ENCODE measurements at regions not wholly inside any gene's neighbourhood (a gene's known extent, or its start where the extent isn't known, plus 50 kb on each side); places are given as distances from the start of the nearest gene placed in this dataset.

DNA sequence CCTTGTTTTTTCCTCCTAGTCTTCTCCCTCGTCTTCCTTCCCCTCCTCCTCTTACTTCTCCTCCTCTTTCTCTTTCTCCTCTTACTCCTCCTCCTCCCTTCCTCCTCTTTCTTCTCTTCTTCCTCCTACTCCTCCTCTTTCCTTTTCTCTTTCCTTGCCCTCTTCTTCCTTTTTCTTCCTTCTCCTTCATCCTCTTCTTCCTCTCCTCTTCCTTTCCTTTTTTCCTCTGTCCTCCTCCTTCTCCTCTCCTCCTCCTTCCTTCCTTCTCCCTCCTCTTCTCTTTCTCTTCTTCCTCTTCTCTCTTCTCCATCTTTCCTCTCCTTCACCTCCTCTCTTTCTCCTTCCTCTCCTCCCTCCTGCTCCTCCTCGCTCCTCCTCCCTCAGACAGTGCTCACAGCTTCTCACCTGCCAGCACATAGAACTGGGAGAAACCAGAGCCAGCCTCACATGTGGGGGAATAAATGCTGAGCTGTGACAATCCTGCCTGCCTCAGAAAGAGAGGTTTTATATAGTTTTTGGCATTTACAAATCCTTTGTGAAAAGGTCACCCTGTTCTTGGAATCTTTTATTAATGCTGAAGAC lies 84.3 kb upstream of the NLRP1 start:
- H3K9me3 ChIP-seq (ENCODE audit: control insufficient read depth, low read length) = no peaks in the 10 kb centered on the region
- no peak overlapping the region for H3K27ac ChIP-seq (ENCODE audit: insufficient read depth, low read length, poor library complexity, severe bottlenecking)
- no peaks in the 10 kb centered on the region for H3K36me3 ChIP-seq (ENCODE audit: control insufficient read depth, insufficient read depth, low read length)
- peaks cover 3% of the 10 kb centered on the region for H3K27me3 ChIP-seq (replicated peaks; ENCODE audit: control insufficient read depth, insufficient read depth, low read length, poor library complexity, severe bottlenecking)
- H3K4me3 ChIP-seq (ENCODE audit: insufficient read depth, low read depth, low read length, poor library complexity, severe bottlenecking) = no peak overlapping the region
- no peak for DNase-seq
- H3K4me1 ChIP-seq (ENCODE audit: control insufficient read depth, insufficient read depth, low read length, poor library complexity, severe bottlenecking) = no peaks in the 10 kb centered on the region

DNA sequence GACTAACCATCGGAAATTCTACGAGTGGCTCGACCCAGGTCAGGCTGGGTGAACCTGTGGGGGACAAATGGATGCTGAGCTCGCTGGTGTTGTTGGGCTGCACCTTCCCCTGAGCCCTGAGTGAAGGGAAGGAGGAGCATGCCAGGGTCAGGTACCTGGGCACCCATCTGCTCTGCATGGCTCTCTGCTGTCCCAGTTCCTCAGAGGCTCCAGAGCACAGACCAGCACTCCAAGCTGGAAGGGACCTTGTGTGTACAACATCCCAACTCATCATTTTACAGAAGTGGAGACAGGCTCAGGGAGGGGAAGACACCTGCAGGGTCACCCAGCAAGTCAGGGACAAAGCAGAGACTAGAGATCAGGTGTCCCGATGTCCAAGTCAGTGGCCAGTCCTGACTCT lies 84.9 kb upstream of the NLRP1 start:
- no peaks in the 10 kb centered on the region for H3K4me1 ChIP-seq (ENCODE audit: control insufficient read depth, insufficient read depth, low read length, poor library complexity, severe bottlenecking)
- H3K4me3 ChIP-seq (ENCODE audit: insufficient read depth, low read depth, low read length, poor library complexity, severe bottlenecking) = no peak overlapping the region
- H3K27me3 ChIP-seq (replicated peaks; ENCODE audit: control insufficient read depth, insufficient read depth, low read length, poor library complexity, severe bottlenecking) = peaks cover 3% of the 10 kb centered on the region
- no peak for DNase-seq
- no peak overlapping the region for H3K27ac ChIP-seq (ENCODE audit: insufficient read depth, low read length, poor library complexity, severe bottlenecking)
- H3K36me3 ChIP-seq (ENCODE audit: control insufficient read depth, insufficient read depth, low read length) = no peaks in the 10 kb centered on the region
- no peaks in the 10 kb centered on the region for H3K9me3 ChIP-seq (ENCODE audit: control insufficient read depth, low read length)

DNA sequence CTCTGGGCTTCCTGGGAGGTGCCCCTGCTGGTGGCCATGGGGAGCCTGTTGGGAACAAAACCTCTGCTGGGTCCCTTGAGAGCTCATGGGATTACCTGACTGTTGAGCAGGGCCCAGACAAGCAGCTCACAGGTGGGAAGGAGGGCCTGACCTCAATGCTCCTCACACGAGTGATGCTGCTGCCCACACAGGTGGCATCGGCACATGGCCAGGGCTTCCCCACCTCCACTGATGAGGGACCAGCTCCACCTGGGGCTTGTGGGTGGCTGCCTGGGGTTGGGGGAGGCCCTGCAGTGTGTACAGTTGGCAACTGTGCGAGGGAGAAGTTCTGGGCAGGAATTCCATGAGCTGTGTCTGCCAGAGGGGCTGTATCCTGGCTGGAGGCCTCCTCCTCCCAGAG lies 87.8 kb upstream of the NLRP1 start:
- Histone ChIP-seq H3K4me1 (ENCODE audit: control insufficient read depth, insufficient read depth, low read length, poor library complexity, severe bottlenecking) (no peaks in the 10 kb centered on the region), H3K27me3 (replicated peaks; ENCODE audit: control insufficient read depth, insufficient read depth, low read length, poor library complexity, severe bottlenecking) (peaks cover 3% of the 10 kb centered on the region), H3K27ac (ENCODE audit: insufficient read depth, low read length, poor library complexity, severe bottlenecking) (no peak overlapping the region), H3K36me3 (ENCODE audit: control insufficient read depth, insufficient read depth, low read length) (no peaks in the 10 kb centered on the region), H3K4me3 (ENCODE audit: insufficient read depth, low read depth, low read length, poor library complexity, severe bottlenecking) (no peak overlapping the region), H3K9me3 (ENCODE audit: control insufficient read depth, low read length) (no peaks in the 10 kb centered on the region)
- DNase-seq = no peak

DNA sequence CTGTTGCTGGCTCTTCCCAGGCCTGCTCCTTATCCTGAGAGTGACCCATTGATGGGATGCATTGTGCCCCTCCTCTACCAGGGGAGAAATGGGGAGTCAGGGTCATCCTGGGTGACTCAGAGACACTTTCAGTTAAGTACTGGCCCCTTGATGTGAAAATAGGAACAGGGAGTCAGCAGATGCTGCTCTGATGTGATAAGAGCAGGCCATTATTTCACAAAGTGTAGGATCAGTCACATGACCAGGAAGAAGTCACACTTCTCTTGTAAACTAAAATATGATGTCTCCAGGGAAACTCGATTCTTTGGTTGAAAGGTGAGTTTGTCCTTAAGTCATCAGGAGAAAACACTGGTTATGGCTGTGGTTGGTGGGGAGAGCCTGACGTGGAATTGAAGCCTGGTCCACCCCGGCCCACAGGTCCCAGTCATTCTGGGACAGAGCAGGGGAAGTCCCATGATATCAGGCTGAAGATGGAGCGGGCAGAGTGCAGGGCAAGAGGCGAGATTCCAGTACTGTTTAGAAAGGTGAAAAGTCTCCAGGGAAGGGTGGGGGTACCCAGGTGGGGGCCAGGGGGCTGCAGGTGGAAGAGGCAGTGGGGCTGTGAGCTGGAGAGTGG lies 88.6 kb upstream of the NLRP1 start:
- H3K9me3 ChIP-seq (ENCODE audit: control insufficient read depth, low read length) = no peaks in the 10 kb centered on the region
- no peaks in the 10 kb centered on the region for H3K36me3 ChIP-seq (ENCODE audit: control insufficient read depth, insufficient read depth, low read length)
- no peaks in the 10 kb centered on the region for H3K4me1 ChIP-seq (ENCODE audit: control insufficient read depth, insufficient read depth, low read length, poor library complexity, severe bottlenecking)
- H3K27ac ChIP-seq (ENCODE audit: insufficient read depth, low read length, poor library complexity, severe bottlenecking) = no peak overlapping the region
- H3K27me3 ChIP-seq (replicated peaks; ENCODE audit: control insufficient read depth, insufficient read depth, low read length, poor library complexity, severe bottlenecking) = peaks cover 3% of the 10 kb centered on the region
- DNase-seq = no peak
- H3K4me3 ChIP-seq (ENCODE audit: insufficient read depth, low read depth, low read length, poor library complexity, severe bottlenecking) = no peak overlapping the region

DNA sequence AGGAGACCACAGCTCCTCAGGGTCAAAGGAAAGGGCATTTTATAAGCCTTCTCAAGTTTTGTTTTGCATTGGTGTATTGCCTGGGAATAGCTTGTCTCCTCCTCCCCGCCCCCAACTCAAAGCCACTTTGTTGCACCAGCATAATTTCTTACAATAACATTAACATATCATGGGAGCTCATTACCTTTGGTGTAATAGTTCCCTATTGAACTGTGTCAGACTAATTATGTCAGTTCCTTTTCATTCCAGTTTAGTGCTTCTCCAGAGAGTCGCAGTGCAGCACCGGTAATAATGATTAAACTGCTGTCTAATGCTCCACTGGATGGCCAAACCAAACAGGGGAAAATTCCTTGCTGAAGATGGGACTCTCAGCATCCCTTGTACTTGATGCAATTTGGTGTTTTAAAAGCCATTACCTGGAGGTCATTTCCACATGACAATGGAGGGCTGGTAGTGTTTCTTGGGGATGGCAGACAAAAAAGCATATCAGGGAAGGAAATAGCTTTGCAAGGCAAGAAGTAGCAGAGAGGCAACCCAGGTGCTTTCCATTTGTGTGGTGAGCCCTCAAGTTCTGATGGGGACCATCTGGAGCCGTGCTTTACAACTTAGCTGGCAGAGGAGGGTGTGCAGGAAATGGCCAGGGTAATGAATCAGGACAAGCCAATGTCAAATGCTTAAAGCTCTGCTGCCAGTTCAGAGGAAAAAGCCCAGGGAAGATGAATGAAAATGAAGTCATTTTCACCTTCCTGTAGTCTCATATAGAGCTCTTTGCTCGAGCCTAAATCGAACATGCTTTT lies 91.5 kb upstream of the NLRP1 start:
- Histone ChIP-seq H3K27me3 (replicated peaks; ENCODE audit: control insufficient read depth, insufficient read depth, low read length, poor library complexity, severe bottlenecking) (peaks cover 2% of the 10 kb centered on the region), H3K4me1 (ENCODE audit: control insufficient read depth, insufficient read depth, low read length, poor library complexity, severe bottlenecking) (no peaks in the 10 kb centered on the region), H3K36me3 (ENCODE audit: control insufficient read depth, insufficient read depth, low read length) (no peaks in the 10 kb centered on the region), H3K4me3 (ENCODE audit: insufficient read depth, low read depth, low read length, poor library complexity, severe bottlenecking) (no peak overlapping the region), H3K9me3 (ENCODE audit: control insufficient read depth, low read length) (no peaks in the 10 kb centered on the region), H3K27ac (ENCODE audit: insufficient read depth, low read length, poor library complexity, severe bottlenecking) (no peak overlapping the region)
- DNase-seq = no peak

DNA sequence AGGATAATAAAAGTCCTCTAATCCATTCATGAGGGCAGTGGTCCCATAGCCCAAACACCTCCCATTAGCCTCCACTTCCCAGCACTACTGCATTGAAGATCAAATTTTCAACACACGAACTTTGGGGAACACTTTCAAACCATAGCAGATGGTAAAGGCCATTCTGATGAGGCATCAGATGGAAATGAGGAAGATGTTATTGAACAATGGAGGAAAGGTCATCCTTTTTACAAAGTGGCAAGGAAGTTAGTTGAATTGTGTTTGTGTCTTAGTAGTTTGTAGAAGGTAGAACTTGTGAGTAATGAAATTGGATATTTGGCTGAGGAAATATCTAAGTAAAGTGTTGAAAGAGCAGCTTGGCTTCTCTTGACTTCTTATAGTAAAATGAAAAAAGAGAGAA lies 93.3 kb upstream of the NLRP1 start:
- no peaks in the 10 kb centered on the region for H3K9me3 ChIP-seq (ENCODE audit: control insufficient read depth, low read length)
- no peaks in the 10 kb centered on the region for H3K36me3 ChIP-seq (ENCODE audit: control insufficient read depth, insufficient read depth, low read length)

DNA sequence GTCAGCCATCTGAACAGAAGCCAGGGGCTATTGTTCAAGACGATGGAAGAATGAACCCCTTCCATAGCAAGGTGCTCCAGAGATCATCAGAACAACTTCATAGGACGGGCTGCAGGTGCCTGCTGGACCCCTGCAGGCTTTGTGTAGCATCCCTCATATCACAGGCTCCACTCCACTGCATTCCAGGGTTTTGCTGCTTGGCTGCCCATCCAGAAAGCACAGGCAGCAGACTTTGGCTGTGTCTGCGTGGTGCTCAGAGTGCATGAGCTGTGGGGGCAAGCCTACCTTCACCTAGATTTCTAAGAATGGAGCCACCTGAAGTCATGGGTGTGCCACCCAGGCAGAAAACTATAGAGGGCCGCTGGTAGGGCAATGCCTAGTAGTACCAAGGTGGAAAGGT lies 93.9 kb upstream of the NLRP1 start:
- Histone ChIP-seq H3K9me3 (ENCODE audit: control insufficient read depth, low read length) (no peaks in the 10 kb centered on the region), H3K36me3 (ENCODE audit: control insufficient read depth, insufficient read depth, low read length) (no peaks in the 10 kb centered on the region), H3K4me1 (ENCODE audit: control insufficient read depth, insufficient read depth, low read length, poor library complexity, severe bottlenecking) (no peaks in the 10 kb centered on the region), H3K27me3 (replicated peaks; ENCODE audit: control insufficient read depth, insufficient read depth, low read length, poor library complexity, severe bottlenecking) (no peaks in the 10 kb centered on the region), H3K4me3 (ENCODE audit: insufficient read depth, low read depth, low read length, poor library complexity, severe bottlenecking) (no peak overlapping the region), H3K27ac (ENCODE audit: insufficient read depth, low read length, poor library complexity, severe bottlenecking) (no peak overlapping the region)
- no peak for DNase-seq

More for the DNA sequence above, 93.3 kb upstream of the NLRP1 start:
- DNase-seq = no peak
- H3K4me1 ChIP-seq (ENCODE audit: control insufficient read depth, insufficient read depth, low read length, poor library complexity, severe bottlenecking) = no peaks in the 10 kb centered on the region
- no peak overlapping the region for H3K27ac ChIP-seq (ENCODE audit: insufficient read depth, low read length, poor library complexity, severe bottlenecking)
- no peak overlapping the region for H3K4me3 ChIP-seq (ENCODE audit: insufficient read depth, low read depth, low read length, poor library complexity, severe bottlenecking)
- H3K27me3 ChIP-seq (replicated peaks; ENCODE audit: control insufficient read depth, insufficient read depth, low read length, poor library complexity, severe bottlenecking) = no peaks in the 10 kb centered on the region

DNA sequence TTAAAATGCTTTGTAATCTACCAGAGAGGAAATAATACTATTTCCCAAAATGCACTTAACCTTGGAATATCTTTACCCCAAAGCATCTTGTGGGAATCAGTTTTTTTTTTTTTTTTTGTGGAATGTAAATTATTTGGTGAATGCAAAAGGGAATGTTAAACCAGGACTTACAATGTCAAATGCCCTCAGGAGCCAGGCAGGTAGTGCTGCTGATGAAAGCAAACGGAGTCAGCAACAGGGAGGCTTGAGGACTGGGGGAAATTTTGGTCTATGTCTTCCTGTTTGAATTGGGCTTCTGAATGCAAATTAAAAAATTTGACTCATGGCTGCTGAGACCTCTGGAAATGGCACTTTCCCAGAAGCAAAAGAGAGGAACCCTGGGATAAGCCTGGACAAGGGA lies 96.5 kb upstream of the NLRP1 start:
- no peak for DNase-seq
- Histone ChIP-seq H3K9me3 (ENCODE audit: control insufficient read depth, low read length) (no peaks in the 10 kb centered on the region), H3K27ac (ENCODE audit: insufficient read depth, low read length, poor library complexity, severe bottlenecking) (no peak overlapping the region), H3K27me3 (replicated peaks; ENCODE audit: control insufficient read depth, insufficient read depth, low read length, poor library complexity, severe bottlenecking) (no peaks in the 10 kb centered on the region), H3K36me3 (ENCODE audit: control insufficient read depth, insufficient read depth, low read length) (no peaks in the 10 kb centered on the region), H3K4me3 (ENCODE audit: insufficient read depth, low read depth, low read length, poor library complexity, severe bottlenecking) (no peak overlapping the region), H3K4me1 (ENCODE audit: control insufficient read depth, insufficient read depth, low read length, poor library complexity, severe bottlenecking) (no peaks in the 10 kb centered on the region)

DNA sequence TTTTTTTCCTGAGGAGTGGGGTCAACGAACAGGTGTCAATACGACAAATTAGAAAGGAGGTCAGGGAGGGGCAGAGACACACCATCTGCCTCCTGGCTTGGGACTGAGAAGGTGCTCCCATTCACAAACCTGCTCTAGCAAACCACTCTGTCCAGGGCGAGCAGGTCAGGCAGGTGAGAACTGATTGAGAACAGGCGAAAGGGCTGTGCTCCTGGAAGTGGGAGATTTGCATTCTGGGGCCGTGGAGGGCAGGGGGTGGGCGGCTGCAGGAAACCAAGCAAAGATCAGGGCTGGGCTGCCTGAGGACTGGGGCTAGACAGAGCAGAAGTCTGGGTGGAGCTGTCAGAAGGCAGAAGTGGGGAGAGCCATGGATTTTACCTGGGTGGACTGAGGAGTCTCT lies 98.9 kb upstream of the NLRP1 start:
- Histone ChIP-seq H3K4me1 (ENCODE audit: control insufficient read depth, insufficient read depth, low read length, poor library complexity, severe bottlenecking) (no peaks in the 10 kb centered on the region), H3K9me3 (ENCODE audit: control insufficient read depth, low read length) (no peaks in the 10 kb centered on the region), H3K27me3 (replicated peaks; ENCODE audit: control insufficient read depth, insufficient read depth, low read length, poor library complexity, severe bottlenecking) (no peaks in the 10 kb centered on the region), H3K4me3 (ENCODE audit: insufficient read depth, low read depth, low read length, poor library complexity, severe bottlenecking) (no peak overlapping the region), H3K27ac (ENCODE audit: insufficient read depth, low read length, poor library complexity, severe bottlenecking) (no peak overlapping the region), H3K36me3 (ENCODE audit: control insufficient read depth, insufficient read depth, low read length) (no peaks in the 10 kb centered on the region)
- no peak for DNase-seq

DNA sequence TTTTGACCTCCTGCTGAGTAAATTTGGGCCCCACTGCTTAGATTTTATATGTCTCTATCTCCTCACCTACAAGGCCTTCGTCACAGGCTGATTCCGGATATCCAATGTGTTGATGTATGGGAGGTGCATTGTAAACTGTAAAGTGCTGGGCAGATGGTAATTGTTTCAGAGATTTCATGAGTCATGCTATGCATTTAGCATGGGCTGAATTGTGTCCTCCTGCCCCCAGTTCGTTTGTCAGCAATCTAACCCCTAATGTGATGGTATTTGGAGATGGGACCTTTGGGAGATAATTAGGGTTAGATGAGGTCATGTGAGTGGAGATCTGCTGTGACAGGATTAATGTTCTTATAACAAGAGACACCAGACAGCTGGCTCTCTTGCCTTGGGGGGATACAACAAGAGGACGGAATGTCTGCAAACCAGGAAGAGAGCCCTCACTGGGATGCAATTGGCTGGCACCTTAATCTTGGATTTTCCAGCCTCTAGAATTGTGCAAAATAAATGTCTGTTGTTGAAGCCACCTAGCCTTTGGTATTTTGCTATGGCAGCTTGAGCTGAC lies 101.8 kb upstream of the NLRP1 start:
- no peaks in the 10 kb centered on the region for H3K9me3 ChIP-seq (ENCODE audit: control insufficient read depth, low read length)
- H3K4me3 ChIP-seq (ENCODE audit: insufficient read depth, low read depth, low read length, poor library complexity, severe bottlenecking) = no peak overlapping the region
- no peak for DNase-seq
- no peaks in the 10 kb centered on the region for H3K4me1 ChIP-seq (ENCODE audit: control insufficient read depth, insufficient read depth, low read length, poor library complexity, severe bottlenecking)
- H3K36me3 ChIP-seq (ENCODE audit: control insufficient read depth, insufficient read depth, low read length) = no peaks in the 10 kb centered on the region
- H3K27me3 ChIP-seq (replicated peaks; ENCODE audit: control insufficient read depth, insufficient read depth, low read length, poor library complexity, severe bottlenecking) = no peaks in the 10 kb centered on the region
- no peak overlapping the region for H3K27ac ChIP-seq (ENCODE audit: insufficient read depth, low read length, poor library complexity, severe bottlenecking)
